ENCODE measurements at regions not wholly inside any gene's neighbourhood (a gene's known extent, or its start where the extent isn't known, plus 50 kb on each side); places are given as distances from the start of the nearest gene placed in this dataset.

- TF ChIP-seq ZSCAN30 (tag by site-specific recombination; IDR thresholded peaks at IDR 0.05) = peak; percentile 45; the same call in 1 of the 2 replicates
- TF ChIP-seq TCF7L2 (IDR thresholded peaks at IDR 0.05; ENCODE audit: borderline replicate concordance, low read depth, low read length) = 0 out of 2 replicates have a peak, but pooled peaks have one; percentile 38
Measured at GRCh38 chr13:73765651-73766384, 368.4 kb downstream of the KLF12 start (continued).

- POLR2A ChIA-PET = no interaction called here
Measured at GRCh38 chr13:73759434-73759833, 374.8 kb downstream of the KLF12 start.

More at GRCh38 chr13:73759434-73759833, 374.8 kb downstream of the KLF12 start:
- Histone ChIP-seq H3K27ac (ENCODE audit: extremely low read depth, low read depth, low read length) (no peak overlapping the region), H3K4me3 (ENCODE audit: low read depth, low read length) (no peak overlapping the region), H3K36me3 (ENCODE audit: control insufficient read depth in 2 of 2, insufficient read depth in 1 of 2, low read length in 2 of 2) (peaks cover 0 to 11% of the 10 kb centered on the region in 2 experiments; a peak in 1 of 3 replicates), H3K4me1 (ENCODE audit: control insufficient read depth, insufficient read depth, low read length) (no peaks in the 10 kb centered on the region), H3K9me3 (ENCODE audit: control insufficient read depth, insufficient read depth, low read depth, low read length) (no peaks in the 10 kb centered on the region)
- TF ChIP-seq ZNF112 (tag by site-specific recombination; IDR thresholded peaks at IDR 0.05) (no peak), ZBTB6 (tag by site-specific recombination; IDR thresholded peaks at IDR 0.05) (no peak), ZBTB7A (tag by site-specific recombination; IDR thresholded peaks at IDR 0.05; ENCODE audit: low read depth) (no peak), ZNF221 (tag by site-specific recombination; IDR thresholded peaks at IDR 0.05; ENCODE audit: borderline replicate concordance) (no peak), KLF8 (tag by site-specific recombination; IDR thresholded peaks at IDR 0.05) (no peak), HIC1 (tag by site-specific recombination; IDR thresholded peaks at IDR 0.05) (no peak), ZNF654 (tag by site-specific recombination; IDR thresholded peaks at IDR 0.05; ENCODE audit: low read depth) (no peak), ZNF843 (tag by site-specific recombination; IDR thresholded peaks at IDR 0.05) (no peak), ZNF747 (tag by site-specific recombination; IDR thresholded peaks at IDR 0.05) (no peak), HOXA7 (CRISPR knock-in tag; IDR thresholded peaks at IDR 0.05; ENCODE audit: borderline replicate concordance) (no peak), ZNF394 (tag by site-specific recombination; IDR thresholded peaks at IDR 0.05; ENCODE audit: borderline replicate concordance) (no peak), SALL2 (tag by site-specific recombination; IDR thresholded peaks at IDR 0.05; ENCODE audit: borderline replicate concordance) (no peak), PRDM6 (tag by site-specific recombination; IDR thresholded peaks at IDR 0.05) (no peak), ZNF624 (tag by site-specific recombination; IDR thresholded peaks at IDR 0.05) (no peak), ZNF133 (tag by site-specific recombination; IDR thresholded peaks at IDR 0.05) (no peak)
- TF ChIP-seq, protein P1, sequence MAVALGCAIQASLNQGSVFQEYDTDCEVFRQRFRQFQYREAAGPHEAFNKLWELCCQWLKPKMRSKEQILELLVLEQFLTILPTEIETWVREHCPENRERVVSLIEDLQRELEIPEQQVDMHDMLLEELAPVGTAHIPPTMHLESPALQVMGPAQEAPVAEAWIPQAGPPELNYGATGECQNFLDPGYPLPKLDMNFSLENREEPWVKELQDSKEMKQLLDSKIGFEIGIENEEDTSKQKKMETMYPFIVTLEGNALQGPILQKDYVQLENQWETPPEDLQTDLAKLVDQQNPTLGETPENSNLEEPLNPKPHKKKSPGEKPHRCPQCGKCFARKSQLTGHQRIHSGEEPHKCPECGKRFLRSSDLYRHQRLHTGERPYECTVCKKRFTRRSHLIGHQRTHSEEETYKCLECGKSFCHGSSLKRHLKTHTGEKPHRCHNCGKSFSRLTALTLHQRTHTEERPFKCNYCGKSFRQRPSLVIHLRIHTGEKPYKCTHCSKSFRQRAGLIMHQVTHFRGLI (tag by site-specific recombination; IDR thresholded peaks at IDR 0.05) = no peak
- TF ChIP-seq, protein P2, sequence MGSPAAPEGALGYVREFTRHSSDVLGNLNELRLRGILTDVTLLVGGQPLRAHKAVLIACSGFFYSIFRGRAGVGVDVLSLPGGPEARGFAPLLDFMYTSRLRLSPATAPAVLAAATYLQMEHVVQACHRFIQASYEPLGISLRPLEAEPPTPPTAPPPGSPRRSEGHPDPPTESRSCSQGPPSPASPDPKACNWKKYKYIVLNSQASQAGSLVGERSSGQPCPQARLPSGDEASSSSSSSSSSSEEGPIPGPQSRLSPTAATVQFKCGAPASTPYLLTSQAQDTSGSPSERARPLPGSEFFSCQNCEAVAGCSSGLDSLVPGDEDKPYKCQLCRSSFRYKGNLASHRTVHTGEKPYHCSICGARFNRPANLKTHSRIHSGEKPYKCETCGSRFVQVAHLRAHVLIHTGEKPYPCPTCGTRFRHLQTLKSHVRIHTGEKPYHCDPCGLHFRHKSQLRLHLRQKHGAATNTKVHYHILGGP (tag by site-specific recombination; IDR thresholded peaks at IDR 0.05) = no peak
- TF ChIP-seq, protein P3, sequence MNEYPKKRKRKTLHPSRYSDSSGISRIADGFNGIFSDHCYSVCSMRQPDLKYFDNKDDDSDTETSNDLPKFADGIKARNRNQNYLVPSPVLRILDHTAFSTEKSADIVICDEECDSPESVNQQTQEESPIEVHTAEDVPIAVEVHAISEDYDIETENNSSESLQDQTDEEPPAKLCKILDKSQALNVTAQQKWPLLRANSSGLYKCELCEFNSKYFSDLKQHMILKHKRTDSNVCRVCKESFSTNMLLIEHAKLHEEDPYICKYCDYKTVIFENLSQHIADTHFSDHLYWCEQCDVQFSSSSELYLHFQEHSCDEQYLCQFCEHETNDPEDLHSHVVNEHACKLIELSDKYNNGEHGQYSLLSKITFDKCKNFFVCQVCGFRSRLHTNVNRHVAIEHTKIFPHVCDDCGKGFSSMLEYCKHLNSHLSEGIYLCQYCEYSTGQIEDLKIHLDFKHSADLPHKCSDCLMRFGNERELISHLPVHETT (tag by site-specific recombination; IDR thresholded peaks at IDR 0.05) = no peak
- TF ChIP-seq, protein P4, sequence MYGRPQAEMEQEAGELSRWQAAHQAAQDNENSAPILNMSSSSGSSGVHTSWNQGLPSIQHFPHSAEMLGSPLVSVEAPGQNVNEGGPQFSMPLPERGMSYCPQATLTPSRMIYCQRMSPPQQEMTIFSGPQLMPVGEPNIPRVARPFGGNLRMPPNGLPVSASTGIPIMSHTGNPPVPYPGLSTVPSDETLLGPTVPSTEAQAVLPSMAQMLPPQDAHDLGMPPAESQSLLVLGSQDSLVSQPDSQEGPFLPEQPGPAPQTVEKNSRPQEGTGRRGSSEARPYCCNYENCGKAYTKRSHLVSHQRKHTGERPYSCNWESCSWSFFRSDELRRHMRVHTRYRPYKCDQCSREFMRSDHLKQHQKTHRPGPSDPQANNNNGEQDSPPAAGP (tag by site-specific recombination; IDR thresholded peaks at IDR 0.05) = no peak
- CTCF ChIA-PET = no interaction called here

All from HEK293 (cell line).